SJCRH30 (cell line): ENCODE measurements at regions not wholly inside any gene's neighbourhood (a gene's known extent, or its start where the extent isn't known, plus 50 kb on each side); places are given as distances from the start of the nearest gene placed in this dataset.

Experiments
- DNase-seq, 2 experiments: peaks; one replicate each; pipeline ENCODE4 v3.0.0-alpha.2; 2015 to 2020
- H3K27ac ChIP-seq: fragments of 250-450 bp; sonication (Bioruptor Pico); 2 replicates; pipeline ENCODE4 v1.5.1; 2020; ENCODE audit warnings: mild to moderate bottlenecking, moderate library complexity
- H3K27me3 ChIP-seq: fragments of 250-450 bp; sonication (Bioruptor Pico); 2 replicates; pipeline ENCODE4 v1.5.1; 2020; ENCODE audit warnings: mild to moderate bottlenecking, moderate library complexity
- H3K36me3 ChIP-seq: fragments of 250-450 bp; sonication (Bioruptor Pico); 2 replicates; pipeline ENCODE4 v1.5.1; 2020; ENCODE audit warnings: mild to moderate bottlenecking, moderate library complexity
- H3K4me1 ChIP-seq: fragments of 250-450 bp; sonication (Bioruptor Pico); 2 replicates; pipeline ENCODE4 v1.5.1; 2020; ENCODE audit warnings: mild to moderate bottlenecking, moderate library complexity
- H3K4me3 ChIP-seq: fragments of 250-450 bp; sonication (Bioruptor Pico); 2 replicates; pipeline ENCODE4 v1.5.1; 2020; ENCODE audit warnings: mild to moderate bottlenecking, moderate library complexity
- H3K9me3 ChIP-seq: fragments of 250-450 bp; sonication (Bioruptor Pico); replicated peaks from 2 replicates; pipeline ENCODE4 v1.5.1; 2020; ENCODE audit warnings: mild to moderate bottlenecking, moderate library complexity

- Histone ChIP-seq H3K9me3 (no peaks in the 10 kb centered on the region), H3K27ac (no peak overlapping the region), H3K4me1 (no peaks in the 10 kb centered on the region), H3K27me3 (no peaks in the 10 kb centered on the region; the same call in 1 of the 2 replicates), H3K36me3 (no peaks in the 10 kb centered on the region), H3K4me3 (no peak overlapping the region)
- DNase-seq, result no peak
These were observed 489.8 kb upstream of the FANCL start for GRCh38 chr2:58730764-58731487.

GRCh38 chr2:58727981-58728656 is 487.0 kb upstream of the FANCL start:
- no peaks in the 10 kb centered on the region for H3K9me3 ChIP-seq
- no peaks in the 10 kb centered on the region for H3K36me3 ChIP-seq
- 0 out of 2 replicates have a peak, but pooled peaks cover 4% of the 10 kb centered on the region for H3K27me3 ChIP-seq
- H3K4me3 ChIP-seq, result no peak overlapping the region
- DNase-seq, result no peak
- no peaks in the 10 kb centered on the region for H3K4me1 ChIP-seq
- H3K27ac ChIP-seq, result no peak overlapping the region

GRCh38 chr2:58721912-58722591 is 480.9 kb upstream of the FANCL start:
- no peaks in the 10 kb centered on the region for H3K4me1 ChIP-seq
- no peak overlapping the region for H3K27ac ChIP-seq
- H3K27me3 ChIP-seq, result 0 out of 2 replicates have a peak, but pooled peaks cover 4% of the 10 kb centered on the region
- DNase-seq, result no peak
- no peaks in the 10 kb centered on the region for H3K9me3 ChIP-seq
- H3K36me3 ChIP-seq, result no peaks in the 10 kb centered on the region
- H3K4me3 ChIP-seq, result no peak overlapping the region

- Histone ChIP-seq H3K27me3 (0 out of 2 replicates have a peak, but pooled peaks cover 4% of the 10 kb centered on the region), H3K4me1 (no peaks in the 10 kb centered on the region), H3K36me3 (no peaks in the 10 kb centered on the region), H3K4me3 (no peak overlapping the region), H3K9me3 (no peaks in the 10 kb centered on the region), H3K27ac (no peak overlapping the region)
- DNase-seq, result no peak
These were observed 479.9 kb upstream of the FANCL start for GRCh38 chr2:58720770-58721697.

- 0 out of 2 replicates have a peak, but pooled peaks cover 7% of the 10 kb centered on the region for H3K27me3 ChIP-seq
- H3K4me3 ChIP-seq, result no peak overlapping the region
- no peak overlapping the region for H3K27ac ChIP-seq
- DNase-seq, result no peak
- H3K9me3 ChIP-seq, result no peaks in the 10 kb centered on the region
- no peaks in the 10 kb centered on the region for H3K4me1 ChIP-seq
- no peaks in the 10 kb centered on the region for H3K36me3 ChIP-seq
These were observed 479.1 kb upstream of the FANCL start for GRCh38 chr2:58720033-58720769.

GRCh38 chr2:58715344-58715743 is 474.2 kb upstream of the FANCL start:
- DNase-seq, result no peak
- H3K27me3 ChIP-seq, result 0 out of 2 replicates have a peak, but pooled peaks cover 3% of the 10 kb centered on the region
- H3K9me3 ChIP-seq, result no peaks in the 10 kb centered on the region
- no peak overlapping the region for H3K27ac ChIP-seq
- no peaks in the 10 kb centered on the region for H3K4me1 ChIP-seq
- H3K36me3 ChIP-seq, result no peaks in the 10 kb centered on the region
- no peak overlapping the region for H3K4me3 ChIP-seq

GRCh38 chr2:58714238-58714637 is 473.1 kb upstream of the FANCL start:
- Histone ChIP-seq H3K9me3 (no peaks in the 10 kb centered on the region), H3K27me3 (0 out of 2 replicates have a peak, but pooled peaks cover 3% of the 10 kb centered on the region), H3K27ac (no peak overlapping the region), H3K4me3 (no peak overlapping the region), H3K4me1 (no peaks in the 10 kb centered on the region), H3K36me3 (no peaks in the 10 kb centered on the region)
- DNase-seq, result no peak

GRCh38 chr2:58710795-58711279 is 469.7 kb upstream of the FANCL start:
- Histone ChIP-seq H3K4me3 (no peak overlapping the region), H3K4me1 (no peaks in the 10 kb centered on the region), H3K36me3 (no peaks in the 10 kb centered on the region), H3K27ac (no peak overlapping the region), H3K27me3 (0 out of 2 replicates have a peak, but pooled peaks cover under 1% of the 10 kb centered on the region), H3K9me3 (no peaks in the 10 kb centered on the region)
- no peak for DNase-seq

GRCh38 chr2:58709687-58710354 is 468.7 kb upstream of the FANCL start:
- no peak overlapping the region for H3K4me3 ChIP-seq
- no peaks in the 10 kb centered on the region for H3K4me1 ChIP-seq
- H3K9me3 ChIP-seq, result no peaks in the 10 kb centered on the region
- H3K27ac ChIP-seq, result no peak overlapping the region
- no peaks in the 10 kb centered on the region for H3K36me3 ChIP-seq
- DNase-seq, result no peak
- no peaks in the 10 kb centered on the region for H3K27me3 ChIP-seq

- no peak for DNase-seq
- Histone ChIP-seq H3K27ac (no peak overlapping the region), H3K36me3 (no peaks in the 10 kb centered on the region), H3K4me3 (no peak overlapping the region), H3K9me3 (no peaks in the 10 kb centered on the region), H3K4me1 (no peaks in the 10 kb centered on the region), H3K27me3 (no peaks in the 10 kb centered on the region)
These were observed 468.1 kb upstream of the FANCL start for GRCh38 chr2:58709274-58709673.

GRCh38 chr2:58708565-58708964 is 467.4 kb upstream of the FANCL start:
- no peaks in the 10 kb centered on the region for H3K9me3 ChIP-seq
- H3K27me3 ChIP-seq, result no peaks in the 10 kb centered on the region
- no peak overlapping the region for H3K4me3 ChIP-seq

GRCh38 chr2:58702302-58702885 is 461.3 kb upstream of the FANCL start:
- peak in 1 of 2 experiments; percentile 5 for DNase-seq
- Histone ChIP-seq H3K4me3 (no peak overlapping the region), H3K27me3 (no peaks in the 10 kb centered on the region), H3K36me3 (no peaks in the 10 kb centered on the region), H3K27ac (no peak overlapping the region), H3K4me1 (no peaks in the 10 kb centered on the region), H3K9me3 (no peaks in the 10 kb centered on the region)

More at GRCh38 chr2:58708565-58708964, 467.4 kb upstream of the FANCL start:
- Histone ChIP-seq H3K36me3 (no peaks in the 10 kb centered on the region), H3K4me1 (no peaks in the 10 kb centered on the region), H3K27ac (no peak overlapping the region)
- no peak for DNase-seq
